Muscle of leg (tissue), 3 donors: ENCODE measurements at regions not wholly inside any gene's neighbourhood (a gene's known extent, or its start where the extent isn't known, plus 50 kb on each side); places are given as distances from the start of the nearest gene placed in this dataset.

Experiments used
- DNase-seq: peaks from one replicate; pipeline ENCODE4 v3.0.0; 2013
- H3K27ac ChIP-seq: one replicate; pipeline ENCODE4 v1.5.1; 2013; ENCODE audit warnings: mild to moderate bottlenecking, low read length, control low read depth
- H3K27me3 ChIP-seq: one replicate; pipeline ENCODE4 v1.6.1; 2013; ENCODE audit warnings: low read length; ENCODE audit not compliant: control insufficient read depth, insufficient read depth
- H3K36me3 ChIP-seq: one replicate; pipeline ENCODE4 v1.6.1; 2013; ENCODE audit warnings: low read length; ENCODE audit not compliant: control insufficient read depth, insufficient read depth
- H3K4me1 ChIP-seq: one replicate; pipeline ENCODE4 v1.6.1; 2013; ENCODE audit warnings: low read length; ENCODE audit not compliant: control insufficient read depth, insufficient read depth
- H3K4me3 ChIP-seq: one replicate; pipeline ENCODE4 v1.5.1; 2013; ENCODE audit warnings: low read length, control low read depth
- H3K9me3 ChIP-seq: replicated peaks from 2 replicates; pipeline ENCODE4 v1.6.1; 2013; ENCODE audit warnings: low read depth, low read length; ENCODE audit not compliant: control insufficient read depth
- WGBS: methylation state at CpG from one replicate; pipeline ENCODE4 v1.1.5; 2013; ENCODE audit warnings: missing lambda C conversion rate; ENCODE audit not compliant: insufficient coverage; 5-methylcytosine and 5-hydroxymethylcytosine counted together

- DNase-seq, result no peak
- Histone ChIP-seq H3K36me3 (no peaks in the 10 kb centered on the region), H3K4me3 (no peak overlapping the region), H3K9me3 (no peaks in the 10 kb centered on the region), H3K27me3 (no peaks in the 10 kb centered on the region), H3K27ac (no peak overlapping the region), H3K4me1 (no peaks in the 10 kb centered on the region)
- WGBS, result no CpG with 5 or more reads among the region's 1 CpG
These were observed 865.2 kb upstream of the GHITM start for GRCh38 chr10:83274088-83274487.

- Histone ChIP-seq H3K27me3 (no peaks in the 10 kb centered on the region), H3K9me3 (no peaks in the 10 kb centered on the region), H3K4me1 (no peaks in the 10 kb centered on the region), H3K4me3 (no peak overlapping the region), H3K27ac (no peak overlapping the region), H3K36me3 (no peaks in the 10 kb centered on the region)
- no peak for DNase-seq
- WGBS, result 76% methylated on average over 2 of the region's 2 CpGs
These were observed 862.3 kb upstream of the GHITM start for GRCh38 chr10:83276971-83277370.

- no peak overlapping the region for H3K27ac ChIP-seq
- H3K4me3 ChIP-seq, result no peak overlapping the region
- H3K9me3 ChIP-seq, result peaks cover 2% of the 10 kb centered on the region
- DNase-seq, result no peak
- H3K36me3 ChIP-seq, result no peaks in the 10 kb centered on the region
- no peaks in the 10 kb centered on the region for H3K27me3 ChIP-seq
- H3K4me1 ChIP-seq, result no peaks in the 10 kb centered on the region
These were observed 856.2 kb upstream of the GHITM start for GRCh38 chr10:83283151-83283550.

- Histone ChIP-seq H3K4me1 (no peaks in the 10 kb centered on the region), H3K27me3 (no peaks in the 10 kb centered on the region), H3K36me3 (no peaks in the 10 kb centered on the region), H3K27ac (no peak overlapping the region), H3K4me3 (no peak overlapping the region), H3K9me3 (peaks cover 2% of the 10 kb centered on the region)
- WGBS, result 67% methylated on average over 1 of the region's 2 CpGs
- DNase-seq, result no peak
These were observed 851.9 kb upstream of the GHITM start for GRCh38 chr10:83287374-83287773.

GRCh38 chr10:83289373-83289772, 849.9 kb upstream of the GHITM start:
- no peaks in the 10 kb centered on the region for H3K27me3 ChIP-seq
- WGBS, result no CpG with 5 or more reads among the region's 2 CpGs
- no peak for DNase-seq
- H3K36me3 ChIP-seq, result no peaks in the 10 kb centered on the region
- H3K4me3 ChIP-seq, result no peak overlapping the region
- H3K27ac ChIP-seq, result peak overlapping the region; percentile 33
- no peaks in the 10 kb centered on the region for H3K4me1 ChIP-seq
- peaks cover 2% of the 10 kb centered on the region for H3K9me3 ChIP-seq

- peaks cover 2% of the 10 kb centered on the region for H3K9me3 ChIP-seq
- H3K27me3 ChIP-seq, result no peaks in the 10 kb centered on the region
- no peaks in the 10 kb centered on the region for H3K36me3 ChIP-seq
- peak; percentile 37 for DNase-seq
- H3K4me1 ChIP-seq, result no peaks in the 10 kb centered on the region
- H3K4me3 ChIP-seq, result no peak overlapping the region
- WGBS, result no CpG with 5 or more reads among the region's 1 CpG
- peak overlapping the region; percentile 31 for H3K27ac ChIP-seq
These were observed 849.4 kb upstream of the GHITM start for GRCh38 chr10:83289948-83290347.

GRCh38 chr10:83301732-83302131, 837.6 kb upstream of the GHITM start:
- no peak overlapping the region for H3K4me3 ChIP-seq
- H3K4me1 ChIP-seq, result no peaks in the 10 kb centered on the region
- no peak for DNase-seq
- WGBS, result 100% methylated on average over 1 of the region's 2 CpGs
- no peak overlapping the region for H3K27ac ChIP-seq
- H3K9me3 ChIP-seq, result no peaks in the 10 kb centered on the region
- no peaks in the 10 kb centered on the region for H3K27me3 ChIP-seq
- H3K36me3 ChIP-seq, result no peaks in the 10 kb centered on the region

- no CpG with 5 or more reads among the region's 1 CpG for WGBS
- DNase-seq, result no peak
- no peak overlapping the region for H3K4me3 ChIP-seq
- H3K4me1 ChIP-seq, result no peaks in the 10 kb centered on the region
- no peak overlapping the region for H3K27ac ChIP-seq
- no peaks in the 10 kb centered on the region for H3K27me3 ChIP-seq
- no peaks in the 10 kb centered on the region for H3K36me3 ChIP-seq
- H3K9me3 ChIP-seq, result no peaks in the 10 kb centered on the region
These were observed 836.7 kb upstream of the GHITM start for GRCh38 chr10:83302623-83303022.

- no peaks in the 10 kb centered on the region for H3K9me3 ChIP-seq
- peak; percentile 27 for DNase-seq
- no peaks in the 10 kb centered on the region for H3K4me1 ChIP-seq
- no peak overlapping the region for H3K4me3 ChIP-seq
- H3K27me3 ChIP-seq, result no peaks in the 10 kb centered on the region
- no peaks in the 10 kb centered on the region for H3K36me3 ChIP-seq
- H3K27ac ChIP-seq, result no peak overlapping the region
These were observed 828.6 kb upstream of the GHITM start for GRCh38 chr10:83310688-83311087.

GRCh38 chr10:83312570-83312969, 826.7 kb upstream of the GHITM start:
- DNase-seq, result no peak
- Histone ChIP-seq H3K27ac (no peak overlapping the region), H3K36me3 (no peaks in the 10 kb centered on the region), H3K4me3 (no peak overlapping the region), H3K27me3 (no peaks in the 10 kb centered on the region), H3K9me3 (peaks cover 4% of the 10 kb centered on the region), H3K4me1 (no peaks in the 10 kb centered on the region)
- 73% methylated on average over 3 of the region's 3 CpGs for WGBS

- no peaks in the 10 kb centered on the region for H3K9me3 ChIP-seq
- no peaks in the 10 kb centered on the region for H3K4me1 ChIP-seq
- WGBS, result no CpG with 5 or more reads among the region's 1 CpG
- H3K27ac ChIP-seq, result no peak overlapping the region
- no peaks in the 10 kb centered on the region for H3K36me3 ChIP-seq
- H3K27me3 ChIP-seq, result no peaks in the 10 kb centered on the region
- DNase-seq, result no peak
- H3K4me3 ChIP-seq, result no peak overlapping the region
These were observed 806.6 kb upstream of the GHITM start for GRCh38 chr10:83332690-83333089.
